Stomach (tissue), 8 donors: ENCODE measurements at regions not wholly inside any gene's neighbourhood (a gene's known extent, or its start where the extent isn't known, plus 50 kb on each side); places are given as distances from the start of the nearest gene placed in this dataset.

ENCODE experiments used
- DNase-seq, 2 donors: peaks; one replicate each; pipeline versions ENCODE4 v3.0.0 to v3.0.0-alpha.2; 2013 to 2019
- H3K27ac ChIP-seq, 5 donors: fragments of 200-600 bp in 4 of 5; sonication (generic) in 4 of 5; one replicate each; pipeline ENCODE4 v1.5.1; 2013 to 2019; ENCODE audit warnings: mild to moderate bottlenecking in 1 of 5, moderate library complexity in 1 of 5
- H3K27me3 ChIP-seq, 3 donors: fragments of 200-600 bp; sonication (generic); one replicate each; pipeline ENCODE4 v1.5.1; 2017 to 2019; ENCODE audit warnings: mixed run types in 1 of 3
- H3K36me3 ChIP-seq, 4 donors: fragments of 200-600 bp; sonication (generic); 1 replicate in 3 of 4; 2 replicates in 1 of 4; pipeline ENCODE4 v1.5.1; 2016 to 2019
- H3K4me1 ChIP-seq, 4 donors: fragments of 200-600 bp; sonication (generic); one replicate each; pipeline ENCODE4 v1.5.1; 2016 to 2019
- H3K4me3 ChIP-seq, 4 donors: fragments of 200-600 bp; sonication (generic) in 3 of 4; one replicate each; pipeline ENCODE4 v1.5.1; 2016 to 2019; ENCODE audit warnings: mild to moderate bottlenecking in 1 of 4
- H3K9me3 ChIP-seq, 4 donors: fragments of 200-600 bp; sonication (generic); one replicate each; pipeline ENCODE4 v1.5.1; 2016 to 2019
- EP300 ChIP-seq: sonication (generic); formaldehyde crosslinking; IDR thresholded peaks from one replicate; pipeline ENCODE4 v1.6.1; 2017; ENCODE audit warnings: antibody characterized with exemption
- POLR2A ChIP-seq, 4 donors: fragments of 450-650 bp; IDR thresholded peaks; one replicate each; pipeline ENCODE4 v1.6.1; 2016; ENCODE audit warnings: antibody characterized with exemption in 4 of 4, control low read depth in 2 of 4, mild to moderate bottlenecking in 1 of 4, moderate library complexity in 1 of 4
- POLR2AphosphoS5 ChIP-seq, 3 donors: sonication (generic); formaldehyde crosslinking; IDR thresholded peaks; one replicate each; pipeline ENCODE4 v1.6.1; 2016; ENCODE audit warnings: antibody characterized with exemption in 3 of 3
- WGBS, 5 donors: extraction: QIAGEN DNeasy Blood & Tissue Kit in 3 of 5; methylation state at CpG; one replicate each; pipeline versions ENCODE4 v1.1.5 to v1.1.7; 2013 to 2018; 5-methylcytosine and 5-hydroxymethylcytosine counted together
- intact Hi-C: fragments of 100-400 bp; cut with DNase I; formaldehyde crosslinking; loops from one replicate; pipeline ENCODE4 v1.15.1; 2023; ENCODE audit warnings: low total_unique reads
- TF ChIP-seq, protein P1 (sequence below), 7 experiments: fragments of 450-650 bp in 4 of 7; fragments of 200-600 bp in 3 of 7; sonication (generic) in 3 of 7; IDR thresholded peaks; one replicate each; pipeline ENCODE4 v1.5.1; 2016 to 2019; ENCODE audit warnings: antibody characterized with exemption in 7 of 7, control low read depth in 2 of 7, mild to moderate bottlenecking in 1 of 7
- donor health status: healthy with polysubstance abuse.
- donor health status: Bipolar disorder and iron deficiency.
- donor health status: healthy.

DNA sequence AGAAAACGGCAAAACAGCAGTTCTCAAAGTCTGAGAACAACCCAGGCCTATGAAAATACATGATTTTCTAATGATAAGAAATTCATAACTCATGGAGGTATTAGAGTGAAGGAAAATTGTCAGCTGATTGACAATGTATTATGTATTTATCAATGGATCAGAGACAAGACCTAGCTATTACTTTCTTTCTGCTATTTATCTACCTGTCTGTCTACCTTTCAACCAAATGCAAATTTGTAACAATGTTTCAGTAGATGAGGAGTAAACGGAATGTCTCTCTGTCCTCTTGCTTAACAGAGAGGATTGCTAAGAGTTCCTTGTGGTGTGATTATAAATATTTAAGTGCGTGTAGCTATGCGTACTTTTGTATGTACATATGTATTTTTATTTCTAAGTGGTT lies 568.7 kb upstream of the RGS18 start:
- WGBS, 5 donors: 85 to 93% (median 90%) methylated on average over 4 of the region's 4 CpGs
- TF ChIP-seq POLR2A (IDR thresholded peaks at IDR 0.05) (no peak), POLR2AphosphoS5 (IDR thresholded peaks at IDR 0.05) (no peak)
- TF ChIP-seq, protein P1, sequence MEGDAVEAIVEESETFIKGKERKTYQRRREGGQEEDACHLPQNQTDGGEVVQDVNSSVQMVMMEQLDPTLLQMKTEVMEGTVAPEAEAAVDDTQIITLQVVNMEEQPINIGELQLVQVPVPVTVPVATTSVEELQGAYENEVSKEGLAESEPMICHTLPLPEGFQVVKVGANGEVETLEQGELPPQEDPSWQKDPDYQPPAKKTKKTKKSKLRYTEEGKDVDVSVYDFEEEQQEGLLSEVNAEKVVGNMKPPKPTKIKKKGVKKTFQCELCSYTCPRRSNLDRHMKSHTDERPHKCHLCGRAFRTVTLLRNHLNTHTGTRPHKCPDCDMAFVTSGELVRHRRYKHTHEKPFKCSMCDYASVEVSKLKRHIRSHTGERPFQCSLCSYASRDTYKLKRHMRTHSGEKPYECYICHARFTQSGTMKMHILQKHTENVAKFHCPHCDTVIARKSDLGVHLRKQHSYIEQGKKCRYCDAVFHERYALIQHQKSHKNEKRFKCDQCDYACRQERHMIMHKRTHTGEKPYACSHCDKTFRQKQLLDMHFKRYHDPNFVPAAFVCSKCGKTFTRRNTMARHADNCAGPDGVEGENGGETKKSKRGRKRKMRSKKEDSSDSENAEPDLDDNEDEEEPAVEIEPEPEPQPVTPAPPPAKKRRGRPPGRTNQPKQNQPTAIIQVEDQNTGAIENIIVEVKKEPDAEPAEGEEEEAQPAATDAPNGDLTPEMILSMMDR (IDR thresholded peaks at IDR 0.05): no peak

DNA sequence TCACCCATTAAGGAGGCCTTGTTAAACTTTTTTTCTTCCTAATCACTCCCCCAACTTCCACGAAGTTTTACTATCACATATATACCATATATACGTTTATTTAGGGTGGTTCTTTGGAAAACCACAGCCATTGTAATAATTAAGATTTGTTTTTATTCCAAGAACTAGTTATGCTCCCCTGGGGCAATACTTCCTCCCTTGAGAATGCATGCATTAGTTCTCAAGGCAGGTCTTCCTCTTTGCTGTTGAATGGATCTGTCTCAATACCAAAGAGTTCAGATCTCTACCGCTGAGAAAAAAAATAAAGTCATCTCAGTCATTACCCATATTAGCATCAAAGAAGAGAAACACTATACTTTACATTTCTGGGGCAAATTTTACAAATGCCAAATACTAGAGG lies 567.7 kb upstream of the RGS18 start:
- Histone ChIP-seq H3K27ac (no peak overlapping the region), H3K36me3 (no peaks in the 10 kb centered on the region), H3K4me1 (peaks cover 0 to 8% (median 0%) of the 10 kb centered on the region in 4 donors), H3K9me3 (no peaks in the 10 kb centered on the region), H3K27me3 (no peaks in the 10 kb centered on the region), H3K4me3 (no peak overlapping the region)
- 53 to 73% (median 66%) methylated on average over 3 of the region's 3 CpGs for WGBS, 5 donors
- intact Hi-C loops: no loop called here
- TF ChIP-seq POLR2AphosphoS5 (IDR thresholded peaks at IDR 0.05) (no peak), EP300 (no peak), POLR2A (IDR thresholded peaks at IDR 0.05) (no peak)
- TF ChIP-seq, protein P1 (IDR thresholded peaks at IDR 0.05): no peak
- DNase-seq: no peak

More for the DNA sequence above, 568.7 kb upstream of the RGS18 start:
- Histone ChIP-seq H3K9me3 (no peaks in the 10 kb centered on the region), H3K27ac (no peak overlapping the region), H3K27me3 (no peaks in the 10 kb centered on the region), H3K4me3 (no peak overlapping the region), H3K36me3 (no peaks in the 10 kb centered on the region), H3K4me1 (peaks cover 0 to 8% (median 0%) of the 10 kb centered on the region in 4 donors)
- no peak for DNase-seq
- intact Hi-C loops: no loop called here

DNA sequence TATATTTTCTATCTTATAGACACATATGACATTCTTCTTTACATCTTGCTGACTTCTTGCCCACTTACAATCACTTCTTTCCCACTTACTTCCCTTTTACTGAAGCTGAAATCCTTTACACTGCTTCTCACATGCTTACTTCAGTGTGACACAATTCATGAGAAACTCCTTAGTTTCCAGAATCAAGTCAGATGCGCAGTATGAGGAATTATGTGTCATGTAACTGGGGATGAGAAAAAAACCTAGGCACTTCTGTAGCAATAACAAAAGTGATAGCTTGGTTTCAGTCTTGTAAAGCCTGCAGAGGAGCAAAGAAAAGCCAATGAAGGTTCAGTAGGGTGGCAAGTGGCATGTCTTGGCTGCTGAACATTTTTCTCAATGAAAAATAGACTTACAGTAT lies 566.2 kb upstream of the RGS18 start:
- Histone ChIP-seq H3K4me3 (no peak overlapping the region), H3K27me3 (no peaks in the 10 kb centered on the region), H3K4me1 (peaks cover 0 to 8% (median 0%) of the 10 kb centered on the region in 4 donors), H3K9me3 (no peaks in the 10 kb centered on the region), H3K27ac (no peak overlapping the region), H3K36me3 (no peaks in the 10 kb centered on the region)
- no peak for DNase-seq
- intact Hi-C loops: no loop called here
- WGBS, 5 donors: 87 to 100% (median 96%) methylated on average over 1 of the region's 1 CpG
- no peak for TF ChIP-seq POLR2AphosphoS5 (IDR thresholded peaks at IDR 0.05)

DNA sequence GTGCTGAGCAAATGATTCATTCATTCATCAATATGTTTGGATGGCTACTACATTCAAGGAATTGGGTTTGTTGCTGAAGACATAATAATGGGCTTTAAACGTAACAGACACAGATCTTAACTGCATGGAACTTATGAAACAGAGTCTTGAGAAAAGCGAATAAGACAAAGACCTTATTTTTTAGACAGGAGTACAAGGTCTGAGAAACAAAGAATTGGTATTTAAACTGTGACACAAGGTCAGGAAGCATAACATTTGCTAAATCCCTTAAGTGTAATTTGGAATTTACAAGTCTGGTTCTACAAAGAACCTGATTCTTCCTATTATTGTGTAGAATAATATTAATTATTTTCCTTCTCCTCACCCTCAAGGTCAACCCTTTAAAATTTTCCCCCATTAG lies 565.4 kb upstream of the RGS18 start:
- WGBS, 5 donors: 46 to 72% (median 64%) methylated on average over 2 of the region's 2 CpGs

DNA sequence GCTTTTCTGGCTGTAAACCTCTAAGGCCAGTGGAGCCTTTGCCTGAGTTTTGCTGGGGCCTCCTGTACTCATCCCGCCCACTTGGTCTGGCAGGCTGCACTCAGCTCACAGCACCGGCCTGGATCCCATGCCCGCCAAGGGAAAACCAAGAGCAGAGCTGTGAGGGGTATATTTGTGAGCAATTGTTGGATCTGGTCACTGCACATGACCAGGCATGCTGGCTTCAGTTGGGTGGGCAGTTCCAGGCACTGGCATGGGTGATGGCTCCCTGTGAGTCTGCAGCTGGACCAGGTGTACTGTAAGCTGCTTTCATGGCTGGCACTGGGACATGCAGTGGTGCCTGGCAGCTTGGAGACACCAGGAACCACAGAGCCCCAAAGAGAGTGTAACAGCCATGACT lies 563.1 kb upstream of the RGS18 start:
- Histone ChIP-seq H3K27ac (no peak overlapping the region), H3K4me3 (no peak overlapping the region), H3K4me1 (peaks cover 0 to 8% (median 0%) of the 10 kb centered on the region in 4 donors), H3K36me3 (no peaks in the 10 kb centered on the region), H3K27me3 (no peaks in the 10 kb centered on the region), H3K9me3 (no peaks in the 10 kb centered on the region)
- intact Hi-C loops: no loop called here
- WGBS, 5 donors: 88 to 96% (median 92%) methylated on average over 3 of the region's 3 CpGs
- DNase-seq: no peak
- TF ChIP-seq POLR2AphosphoS5 (IDR thresholded peaks at IDR 0.05): no peak
- TF ChIP-seq, protein P1 (IDR thresholded peaks at IDR 0.05): no peak
- TF ChIP-seq POLR2A (IDR thresholded peaks at IDR 0.05): no peak
- TF ChIP-seq EP300: no peak

More for the DNA sequence above, 565.4 kb upstream of the RGS18 start:
- Histone ChIP-seq H3K4me3 (no peak overlapping the region), H3K36me3 (no peaks in the 10 kb centered on the region), H3K4me1 (peaks cover 0 to 8% (median 0%) of the 10 kb centered on the region in 4 donors), H3K27ac (no peak overlapping the region), H3K27me3 (no peaks in the 10 kb centered on the region), H3K9me3 (no peaks in the 10 kb centered on the region)
- intact Hi-C loops: no loop called here
- no peak for DNase-seq
- TF ChIP-seq, protein P1 (IDR thresholded peaks at IDR 0.05): no peak
- no peak for TF ChIP-seq POLR2AphosphoS5 (IDR thresholded peaks at IDR 0.05)
- TF ChIP-seq EP300: no peak
- no peak for TF ChIP-seq POLR2A (IDR thresholded peaks at IDR 0.05)
